Neural progenitor cell (in vitro differentiated cells): ENCODE measurements at regions not wholly inside any gene's neighbourhood (a gene's known extent, or its start where the extent isn't known, plus 50 kb on each side); places are given as distances from the start of the nearest gene placed in this dataset.

ENCODE experiments used
- CTCF ChIP-seq: fragments of 200-600 bp; sonication (generic); IDR thresholded peaks from 2 replicates; pipeline ENCODE4 v1.5.1; 2017; ENCODE audit warnings: antibody characterized with exemption, mild to moderate bottlenecking
- EZH2 ChIP-seq: fragments of 200-600 bp; sonication (generic); IDR thresholded peaks from 2 replicates; pipeline ENCODE4 v1.6.1; 2017; ENCODE audit warnings: antibody characterized with exemption, mild to moderate bottlenecking, moderate library complexity
- EZH2phosphoT487 ChIP-seq: fragments of 200-600 bp; sonication (generic); IDR thresholded peaks from 2 replicates; pipeline ENCODE4 v1.6.1; 2017; ENCODE audit warnings: antibody characterized with exemption

GRCh38 chr3:181885868-181886630, 174.3 kb downstream of the SOX2 start:
- TF ChIP-seq CTCF (no peak), EZH2phosphoT487 (no peak), EZH2 (no peak)
